SU-DHL-6 (cell line): ENCODE measurements at regions not wholly inside any gene's neighbourhood (a gene's known extent, or its start where the extent isn't known, plus 50 kb on each side); places are given as distances from the start of the nearest gene placed in this dataset.

Source experiments
- H2AFZ ChIP-seq: fragments of 200-600 bp; sonication (generic); 2 replicates; pipeline ENCODE4 v1.6.1; 2014; ENCODE audit warnings: low read depth, mild to moderate bottlenecking, moderate library complexity, mixed read lengths, antibody characterized with exemption, low read length; ENCODE audit not compliant: severe bottlenecking
- H3F3A ChIP-seq: fragments of 200-600 bp; shearing (Covaris generic); 2 replicates; pipeline ENCODE4 v1.6.0; 2016; ENCODE audit warnings: antibody characterized with exemption, mild to moderate bottlenecking; ENCODE audit not compliant: insufficient read depth
- H3K27ac ChIP-seq: fragments of 200-600 bp; sonication (generic); 2 replicates; pipeline ENCODE4 v1.5.1; 2016; ENCODE audit warnings: low read depth, mild to moderate bottlenecking, low read length, moderate library complexity, mixed read lengths
- H3K27me3 ChIP-seq: fragments of 200-600 bp; sonication (generic), shearing (Covaris generic); 2 replicates; pipeline ENCODE4 v1.6.0; 2014; ENCODE audit warnings: mild to moderate bottlenecking, low read length
- H3K36me3 ChIP-seq: fragments of 200-600 bp; sonication (generic); 2 replicates; pipeline ENCODE4 v1.6.1; 2014; ENCODE audit warnings: mild to moderate bottlenecking, low read length, mixed read lengths
- H3K4me2 ChIP-seq: fragments of 300-600, 200-600 bp; shearing (Covaris generic), sonication (generic); 2 replicates; pipeline ENCODE4 v1.6.0; 2014; ENCODE audit warnings: low read length, low read depth, mild to moderate bottlenecking; ENCODE audit not compliant: poor library complexity, severe bottlenecking
- H3K4me3 ChIP-seq: fragments of 200-600 bp; sonication (generic); 2 replicates; pipeline ENCODE4 v1.5.1; 2014; ENCODE audit warnings: antibody characterized with exemption, low read length, mild to moderate bottlenecking, mixed read lengths; ENCODE audit not compliant: insufficient read depth, poor library complexity, severe bottlenecking
- H3K79me2 ChIP-seq: fragments of 200-600 bp; sonication (generic); 2 replicates; pipeline ENCODE4 v1.6.1; 2014; ENCODE audit warnings: mild to moderate bottlenecking, low read length, moderate library complexity; ENCODE audit not compliant: insufficient read depth
- H3K9ac ChIP-seq: fragments of 200-600 bp; sonication (generic); 2 replicates; pipeline ENCODE4 v1.7.0; 2014; ENCODE audit warnings: mild to moderate bottlenecking, low read length
- H3K9me2 ChIP-seq: fragments of 200-600 bp; sonication (generic); replicated peaks from 2 replicates; pipeline ENCODE4 v1.6.1; 2014; ENCODE audit warnings: low read length; ENCODE audit not compliant: insufficient read depth
- H3K9me3 ChIP-seq: fragments of 200-600 bp; sonication (generic); 2 replicates; pipeline ENCODE4 v1.6.1; 2014; ENCODE audit warnings: low read length, mixed read lengths; ENCODE audit not compliant: insufficient read depth
- H4K20me1 ChIP-seq: fragments of 200-600 bp; sonication (generic); 2 replicates; pipeline ENCODE4 v1.6.1; 2014; ENCODE audit warnings: low read depth, mild to moderate bottlenecking, antibody characterized with exemption, low read length, moderate library complexity, mixed read lengths
- CTCF ChIP-seq: fragments of 200-600 bp; sonication (generic); IDR thresholded peaks from one replicate; pipeline ENCODE4 v1.5.1; 2017; ENCODE audit warnings: antibody characterized with exemption, mild to moderate bottlenecking, low read length, moderate library complexity; ENCODE audit not compliant: insufficient read depth, poor library complexity, severe bottlenecking
- EZH2phosphoT487 ChIP-seq: fragments of 200-600 bp; sonication (generic), shearing (Covaris generic); conservative IDR thresholded peaks from 2 replicates; pipeline ENCODE4 v1.6.1; 2018; ENCODE audit warnings: mild to moderate bottlenecking, antibody characterized with exemption, low read length, moderate library complexity, mixed read lengths

- no peaks in the 10 kb centered on the region for H3K9me3 ChIP-seq
- no peaks in the 10 kb centered on the region for H3K79me2 ChIP-seq
- TF ChIP-seq EZH2phosphoT487 (no peak), CTCF (no peak)
- no peak overlapping the region for H3K4me3 ChIP-seq
- no peaks in the 10 kb centered on the region for H4K20me1 ChIP-seq
- no peaks in the 10 kb centered on the region for H3F3A ChIP-seq
- no peak overlapping the region for H2AFZ ChIP-seq
- no peaks in the 10 kb centered on the region for H3K36me3 ChIP-seq
- no peaks in the 10 kb centered on the region for H3K9me2 ChIP-seq
- H3K4me2 ChIP-seq: no peak overlapping the region
- H3K9ac ChIP-seq: no peak overlapping the region
- H3K27ac ChIP-seq: no peak overlapping the region
- no peaks in the 10 kb centered on the region for H3K27me3 ChIP-seq
These were observed 322.4 kb downstream of the TMEM161B start for GRCh38 chr5:87946271-87946670.

DNA sequence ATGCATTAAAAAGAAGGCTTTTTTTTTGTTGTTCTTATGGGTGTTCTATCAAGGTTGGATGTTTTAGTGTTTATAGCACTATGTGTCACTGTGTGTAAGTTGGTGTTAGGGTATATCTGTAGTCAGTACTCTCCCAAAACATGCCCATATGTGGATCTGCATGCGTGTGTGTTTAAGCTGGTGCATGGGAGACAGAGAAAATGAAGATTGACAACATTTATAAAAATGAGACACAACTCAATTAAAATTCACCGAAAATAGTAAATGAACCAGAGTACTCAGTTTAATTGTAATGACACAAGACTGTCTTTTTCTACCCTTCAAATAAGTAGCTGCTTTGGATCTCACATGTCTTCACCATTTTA, 323.4 kb downstream of the TMEM161B start:
- H3K79me2 ChIP-seq: no peaks in the 10 kb centered on the region
- H3K4me3 ChIP-seq: no peak overlapping the region
- no peaks in the 10 kb centered on the region for H3K9me2 ChIP-seq
- no peak overlapping the region for H3K9ac ChIP-seq
- no peak overlapping the region for H2AFZ ChIP-seq
- H3F3A ChIP-seq: no peaks in the 10 kb centered on the region
- no peak for TF ChIP-seq EZH2phosphoT487
- TF ChIP-seq CTCF: no peak
- H3K27me3 ChIP-seq: no peaks in the 10 kb centered on the region
- no peak overlapping the region for H3K4me2 ChIP-seq
- H4K20me1 ChIP-seq: no peaks in the 10 kb centered on the region
- H3K27ac ChIP-seq: no peak overlapping the region
- H3K36me3 ChIP-seq: no peaks in the 10 kb centered on the region
- no peaks in the 10 kb centered on the region for H3K9me3 ChIP-seq

DNA sequence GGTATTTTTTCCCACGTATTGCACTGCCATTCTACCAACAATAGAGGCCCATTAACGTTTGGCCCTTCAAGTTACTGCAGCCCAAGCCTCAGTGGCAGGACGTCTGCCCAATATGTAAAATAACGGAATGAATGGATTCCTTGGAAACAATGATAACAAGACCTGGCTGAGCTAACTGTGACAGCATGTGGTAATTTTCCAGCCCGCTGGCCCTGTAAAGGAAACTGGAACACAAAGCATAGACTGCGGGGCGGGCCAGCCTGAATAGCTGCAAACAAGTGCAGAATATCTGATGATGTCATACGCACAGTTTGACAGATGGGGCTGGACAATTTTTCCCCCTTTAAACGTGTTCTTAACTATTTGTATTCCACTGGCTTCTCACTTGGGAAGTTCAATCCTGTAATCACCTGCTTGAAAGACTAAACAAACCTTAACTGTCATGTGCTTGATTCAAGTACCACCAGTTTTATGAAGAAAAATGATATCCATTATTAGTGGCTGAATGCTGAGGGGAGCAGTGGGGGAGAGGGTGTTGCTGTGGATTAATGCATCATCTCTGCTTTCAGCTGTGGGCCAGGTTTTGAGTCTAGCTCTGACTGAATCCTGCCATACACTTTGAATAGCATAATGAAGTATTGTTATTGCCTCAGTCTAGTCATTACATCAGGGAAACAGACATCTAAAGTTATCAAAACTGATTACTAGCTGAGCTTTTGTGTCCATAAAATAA, 323.9 kb downstream of the TMEM161B start:
- Histone ChIP-seq H3K9ac (no peak overlapping the region), H3F3A (no peaks in the 10 kb centered on the region), H3K36me3 (no peaks in the 10 kb centered on the region), H3K9me3 (no peaks in the 10 kb centered on the region), H3K9me2 (no peaks in the 10 kb centered on the region), H4K20me1 (no peaks in the 10 kb centered on the region), H2AFZ (no peak overlapping the region), H3K4me3 (no peak overlapping the region), H3K27ac (no peak overlapping the region), H3K79me2 (no peaks in the 10 kb centered on the region), H3K27me3 (no peaks in the 10 kb centered on the region), H3K4me2 (no peak overlapping the region)
- TF ChIP-seq EZH2phosphoT487 (no peak), CTCF (no peak)
